ENCODE measurements at regions not wholly inside any gene's neighbourhood (a gene's known extent, or its start where the extent isn't known, plus 50 kb on each side); places are given as distances from the start of the nearest gene placed in this dataset.

DNA sequence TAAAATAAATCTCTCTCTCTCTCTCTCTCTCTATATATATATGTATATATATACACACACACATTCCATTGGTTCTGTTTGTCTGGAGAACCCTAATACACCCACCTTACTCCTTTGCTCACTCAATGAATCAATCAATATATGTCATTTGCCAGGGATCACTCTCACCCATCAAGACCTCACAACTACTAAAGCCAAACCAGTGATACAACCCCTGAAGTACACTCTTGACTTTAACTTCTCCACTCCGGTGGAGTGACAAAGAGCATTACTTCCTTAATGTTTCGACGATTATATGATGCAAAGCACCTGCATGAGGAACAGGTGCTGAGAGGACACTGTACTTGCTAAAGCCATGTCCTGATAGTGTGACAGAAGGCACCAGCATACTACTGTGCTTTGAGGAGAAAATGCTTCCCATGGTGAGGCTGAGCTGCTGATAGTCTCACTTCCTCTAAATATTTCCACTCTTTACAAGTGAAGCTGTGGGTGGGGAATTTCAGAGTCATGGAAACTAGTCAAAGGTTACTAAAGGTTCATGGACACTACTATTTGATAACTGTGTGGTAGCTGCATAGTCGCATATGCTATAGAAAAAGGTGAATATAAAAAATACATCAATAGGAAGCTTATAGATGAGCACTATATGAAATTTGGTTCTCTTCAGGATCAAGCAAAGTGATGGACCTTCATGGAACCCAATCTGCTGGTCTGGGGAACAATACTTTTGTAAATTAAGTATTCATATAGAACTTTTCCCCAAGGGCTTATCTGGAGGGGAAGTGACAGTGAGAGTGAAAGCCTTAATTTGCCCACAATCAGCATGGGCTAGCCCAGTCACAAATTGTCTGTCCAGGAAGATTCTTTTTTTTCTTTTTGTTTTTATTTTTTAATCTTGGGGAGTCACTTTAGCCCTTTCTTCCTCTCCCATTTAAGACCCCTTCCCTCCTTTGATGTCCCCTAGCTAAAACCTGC is 141.9 kb upstream of the NEDD9 start:
- H3K4me3 Mint-ChIP-seq: no peak overlapping the region
- CTCF ChIA-PET: no interaction called here
- H3K4me1 Mint-ChIP-seq: peaks cover 8% of the 10 kb centered on the region
- DNase-seq (ENCODE audit: low spot score) (no peak), ATAC-seq (no peak)
- H3K27ac Mint-ChIP-seq: no peak overlapping the region
- no peaks in the 10 kb centered on the region for H3K27me3 Mint-ChIP-seq (ENCODE audit: low read depth)
- peaks cover 15% of the 10 kb centered on the region for H3K36me3 Mint-ChIP-seq
- POLR2A ChIA-PET: no interaction called here
- H3K9me3 Mint-ChIP-seq: peaks cover 38% of the 10 kb centered on the region
- TF ChIP-seq TCF7 (CRISPR knock-in tag; IDR thresholded peaks at IDR 0.05; ENCODE audit: low read depth) (no peak), TP53 (CRISPR knock-in tag; IDR thresholded peaks at IDR 0.05) (no peak), EMX1 (CRISPR knock-in tag; IDR thresholded peaks at IDR 0.05) (no peak), CREB1 (CRISPR knock-in tag; IDR thresholded peaks at IDR 0.05) (no peak), TEAD1 (CRISPR knock-in tag; IDR thresholded peaks at IDR 0.05) (no peak), NR1H2 (CRISPR knock-in tag; IDR thresholded peaks at IDR 0.05) (no peak), ETV6 (CRISPR knock-in tag; IDR thresholded peaks at IDR 0.05) (no peak), ZNF423 (CRISPR knock-in tag; IDR thresholded peaks at IDR 0.05) (no peak), MXD4 (CRISPR knock-in tag; IDR thresholded peaks at IDR 0.05; ENCODE audit: borderline replicate concordance) (no peak), RELA (CRISPR knock-in tag; IDR thresholded peaks at IDR 0.05; ENCODE audit: borderline replicate concordance) (no peak), ZBTB21 (CRISPR knock-in tag; IDR thresholded peaks at IDR 0.05; ENCODE audit: borderline replicate concordance) (no peak), MYBL2 (CRISPR knock-in tag; IDR thresholded peaks at IDR 0.05) (no peak), ATF1 (CRISPR knock-in tag; IDR thresholded peaks at IDR 0.05) (no peak)
- TF ChIP-seq, protein P1, sequence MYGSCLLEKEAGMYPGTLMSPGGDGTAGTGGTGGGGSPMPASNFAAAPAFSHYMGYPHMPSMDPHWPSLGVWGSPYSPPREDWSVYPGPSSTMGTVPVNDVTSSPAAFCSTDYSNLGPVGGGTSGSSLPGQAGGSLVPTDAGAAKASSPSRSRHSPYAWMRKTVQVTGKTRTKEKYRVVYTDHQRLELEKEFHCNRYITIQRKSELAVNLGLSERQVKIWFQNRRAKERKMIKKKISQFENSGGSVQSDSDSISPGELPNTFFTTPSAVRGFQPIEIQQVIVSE (CRISPR knock-in tag; IDR thresholded peaks at IDR 0.05; ENCODE audit: borderline replicate concordance): no peak
- TF ChIP-seq, protein P2, sequence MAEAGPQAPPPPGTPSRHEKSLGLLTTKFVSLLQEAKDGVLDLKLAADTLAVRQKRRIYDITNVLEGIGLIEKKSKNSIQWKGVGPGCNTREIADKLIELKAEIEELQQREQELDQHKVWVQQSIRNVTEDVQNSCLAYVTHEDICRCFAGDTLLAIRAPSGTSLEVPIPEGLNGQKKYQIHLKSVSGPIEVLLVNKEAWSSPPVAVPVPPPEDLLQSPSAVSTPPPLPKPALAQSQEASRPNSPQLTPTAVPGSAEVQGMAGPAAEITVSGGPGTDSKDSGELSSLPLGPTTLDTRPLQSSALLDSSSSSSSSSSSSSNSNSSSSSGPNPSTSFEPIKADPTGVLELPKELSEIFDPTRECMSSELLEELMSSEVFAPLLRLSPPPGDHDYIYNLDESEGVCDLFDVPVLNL (CRISPR knock-in tag; IDR thresholded peaks at IDR 0.05; ENCODE audit: borderline replicate concordance, low read depth): no peak
- TF ChIP-seq, protein P3, sequence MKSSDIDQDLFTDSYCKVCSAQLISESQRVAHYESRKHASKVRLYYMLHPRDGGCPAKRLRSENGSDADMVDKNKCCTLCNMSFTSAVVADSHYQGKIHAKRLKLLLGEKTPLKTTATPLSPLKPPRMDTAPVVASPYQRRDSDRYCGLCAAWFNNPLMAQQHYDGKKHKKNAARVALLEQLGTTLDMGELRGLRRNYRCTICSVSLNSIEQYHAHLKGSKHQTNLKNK (CRISPR knock-in tag; IDR thresholded peaks at IDR 0.05): no peak
- TF ChIP-seq, protein P4, sequence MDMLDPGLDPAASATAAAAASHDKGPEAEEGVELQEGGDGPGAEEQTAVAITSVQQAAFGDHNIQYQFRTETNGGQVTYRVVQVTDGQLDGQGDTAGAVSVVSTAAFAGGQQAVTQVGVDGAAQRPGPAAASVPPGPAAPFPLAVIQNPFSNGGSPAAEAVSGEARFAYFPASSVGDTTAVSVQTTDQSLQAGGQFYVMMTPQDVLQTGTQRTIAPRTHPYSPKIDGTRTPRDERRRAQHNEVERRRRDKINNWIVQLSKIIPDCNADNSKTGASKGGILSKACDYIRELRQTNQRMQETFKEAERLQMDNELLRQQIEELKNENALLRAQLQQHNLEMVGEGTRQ (CRISPR knock-in tag; IDR thresholded peaks at IDR 0.05): no peak
- TF ChIP-seq, protein P5, sequence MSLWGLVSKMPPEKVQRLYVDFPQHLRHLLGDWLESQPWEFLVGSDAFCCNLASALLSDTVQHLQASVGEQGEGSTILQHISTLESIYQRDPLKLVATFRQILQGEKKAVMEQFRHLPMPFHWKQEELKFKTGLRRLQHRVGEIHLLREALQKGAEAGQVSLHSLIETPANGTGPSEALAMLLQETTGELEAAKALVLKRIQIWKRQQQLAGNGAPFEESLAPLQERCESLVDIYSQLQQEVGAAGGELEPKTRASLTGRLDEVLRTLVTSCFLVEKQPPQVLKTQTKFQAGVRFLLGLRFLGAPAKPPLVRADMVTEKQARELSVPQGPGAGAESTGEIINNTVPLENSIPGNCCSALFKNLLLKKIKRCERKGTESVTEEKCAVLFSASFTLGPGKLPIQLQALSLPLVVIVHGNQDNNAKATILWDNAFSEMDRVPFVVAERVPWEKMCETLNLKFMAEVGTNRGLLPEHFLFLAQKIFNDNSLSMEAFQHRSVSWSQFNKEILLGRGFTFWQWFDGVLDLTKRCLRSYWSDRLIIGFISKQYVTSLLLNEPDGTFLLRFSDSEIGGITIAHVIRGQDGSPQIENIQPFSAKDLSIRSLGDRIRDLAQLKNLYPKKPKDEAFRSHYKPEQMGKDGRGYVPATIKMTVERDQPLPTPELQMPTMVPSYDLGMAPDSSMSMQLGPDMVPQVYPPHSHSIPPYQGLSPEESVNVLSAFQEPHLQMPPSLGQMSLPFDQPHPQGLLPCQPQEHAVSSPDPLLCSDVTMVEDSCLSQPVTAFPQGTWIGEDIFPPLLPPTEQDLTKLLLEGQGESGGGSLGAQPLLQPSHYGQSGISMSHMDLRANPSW (CRISPR knock-in tag; conservative IDR thresholded peaks at IDR 0.05; ENCODE audit: low read depth): no peak
- TF ChIP-seq, protein P6, sequence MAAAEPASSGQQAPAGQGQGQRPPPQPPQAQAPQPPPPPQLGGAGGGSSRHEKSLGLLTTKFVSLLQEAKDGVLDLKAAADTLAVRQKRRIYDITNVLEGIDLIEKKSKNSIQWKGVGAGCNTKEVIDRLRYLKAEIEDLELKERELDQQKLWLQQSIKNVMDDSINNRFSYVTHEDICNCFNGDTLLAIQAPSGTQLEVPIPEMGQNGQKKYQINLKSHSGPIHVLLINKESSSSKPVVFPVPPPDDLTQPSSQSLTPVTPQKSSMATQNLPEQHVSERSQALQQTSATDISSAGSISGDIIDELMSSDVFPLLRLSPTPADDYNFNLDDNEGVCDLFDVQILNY (CRISPR knock-in tag; IDR thresholded peaks at IDR 0.05): no peak

All from WTC11 (cell line).